Karpas-422 (cell line): ENCODE measurements at regions not wholly inside any gene's neighbourhood (a gene's known extent, or its start where the extent isn't known, plus 50 kb on each side); places are given as distances from the start of the nearest gene placed in this dataset.
"Not testable (repeated sequence)": the region's sequence is repeated elsewhere in the genome, so short reads cannot be mapped to it uniquely, and the experiment has no call there.

Experiments used
- DNase-seq: peaks from one replicate; pipeline ENCODE4 v3.0.0-alpha.2; 2015
- H2AFZ ChIP-seq: fragments of 200-600 bp; sonication (generic); 2 replicates; pipeline ENCODE4 v1.6.1; 2014; ENCODE audit warnings: antibody characterized with exemption, low read length, mixed read lengths
- H3K27ac ChIP-seq: fragments of 200-600 bp; sonication (generic); 2 replicates; pipeline ENCODE4 v1.5.1; 2014; ENCODE audit warnings: mild to moderate bottlenecking, low read length, moderate library complexity
- H3K27me3 ChIP-seq: fragments of 200-600 bp; sonication (generic); 2 replicates; pipeline ENCODE4 v1.6.1; 2014; ENCODE audit warnings: low read length, mixed read lengths
- H3K36me3 ChIP-seq: fragments of 200-600 bp; sonication (generic); 2 replicates; pipeline ENCODE4 v1.6.1; 2014; ENCODE audit warnings: low read length, mixed read lengths; ENCODE audit not compliant: insufficient read depth
- H3K4me1 ChIP-seq: fragments of 200-600 bp; sonication (generic); 2 replicates; pipeline ENCODE4 v1.6.1; 2014; ENCODE audit warnings: mild to moderate bottlenecking, low read length, mixed read lengths
- H3K4me2 ChIP-seq: fragments of 200-600 bp; sonication (generic); 2 replicates; pipeline ENCODE4 v1.6.1; 2014; ENCODE audit warnings: low read length, low read depth, mild to moderate bottlenecking; ENCODE audit not compliant: poor library complexity, severe bottlenecking
- H3K4me3 ChIP-seq: fragments of 200-600 bp; sonication (generic); 2 replicates; pipeline ENCODE4 v1.5.1; 2014; ENCODE audit warnings: mild to moderate bottlenecking, antibody characterized with exemption, low read length, mixed read lengths
- H3K79me2 ChIP-seq: fragments of 200-600 bp; sonication (generic); 2 replicates; pipeline ENCODE4 v1.6.1; 2014; ENCODE audit warnings: mild to moderate bottlenecking, low read length, mixed read lengths
- H3K9ac ChIP-seq: fragments of 200-600 bp; sonication (generic); 2 replicates; pipeline ENCODE4 v1.6.0; 2014; ENCODE audit warnings: low read length
- H3K9me2 ChIP-seq: fragments of 200-600 bp; sonication (generic), shearing (Covaris generic); replicated peaks from 2 replicates; pipeline ENCODE4 v1.6.0; 2014; ENCODE audit warnings: mild to moderate bottlenecking, low read length, moderate library complexity; ENCODE audit not compliant: insufficient read depth
- H3K9me3 ChIP-seq: fragments of 300-700, 200-600 bp; sonication (generic); 2 replicates; pipeline ENCODE4 v1.6.1; 2014; ENCODE audit warnings: low read length, mixed read lengths
- H4K20me1 ChIP-seq: fragments of 200-600 bp; sonication (generic); 2 replicates; pipeline ENCODE4 v1.6.1; 2014; ENCODE audit warnings: mild to moderate bottlenecking, antibody characterized with exemption, low read length, low read depth; ENCODE audit not compliant: insufficient read depth

- DNase-seq = no peak
- H3K4me3 ChIP-seq = no peak overlapping the region
- no peaks in the 10 kb centered on the region for H3K79me2 ChIP-seq
- no peak overlapping the region for H2AFZ ChIP-seq
- no peak overlapping the region for H3K4me2 ChIP-seq
- no peaks in the 10 kb centered on the region for H4K20me1 ChIP-seq
- no peaks in the 10 kb centered on the region for H3K9me3 ChIP-seq
- no peaks in the 10 kb centered on the region for H3K9me2 ChIP-seq
- H3K27me3 ChIP-seq = no peaks in the 10 kb centered on the region
- H3K4me1 ChIP-seq = no peaks in the 10 kb centered on the region
- no peak overlapping the region for H3K27ac ChIP-seq
- no peak overlapping the region for H3K9ac ChIP-seq
- no peaks in the 10 kb centered on the region for H3K36me3 ChIP-seq
These were observed 873.9 kb downstream of the GRID1 start for GRCh38 chr10:85492684-85493083.

GRCh38 chr10:85493703-85494102 is 872.9 kb downstream of the GRID1 start:
- Histone ChIP-seq H4K20me1 (no peaks in the 10 kb centered on the region), H3K36me3 (no peaks in the 10 kb centered on the region), H3K4me3 (no peak overlapping the region), H3K4me2 (no peak overlapping the region), H3K79me2 (no peaks in the 10 kb centered on the region), H3K4me1 (no peaks in the 10 kb centered on the region), H3K9ac (no peak overlapping the region), H3K27ac (no peak overlapping the region), H3K27me3 (no peaks in the 10 kb centered on the region), H3K9me2 (no peaks in the 10 kb centered on the region), H3K9me3 (no peaks in the 10 kb centered on the region), H2AFZ (no peak overlapping the region)
- no peak for DNase-seq

DNA sequence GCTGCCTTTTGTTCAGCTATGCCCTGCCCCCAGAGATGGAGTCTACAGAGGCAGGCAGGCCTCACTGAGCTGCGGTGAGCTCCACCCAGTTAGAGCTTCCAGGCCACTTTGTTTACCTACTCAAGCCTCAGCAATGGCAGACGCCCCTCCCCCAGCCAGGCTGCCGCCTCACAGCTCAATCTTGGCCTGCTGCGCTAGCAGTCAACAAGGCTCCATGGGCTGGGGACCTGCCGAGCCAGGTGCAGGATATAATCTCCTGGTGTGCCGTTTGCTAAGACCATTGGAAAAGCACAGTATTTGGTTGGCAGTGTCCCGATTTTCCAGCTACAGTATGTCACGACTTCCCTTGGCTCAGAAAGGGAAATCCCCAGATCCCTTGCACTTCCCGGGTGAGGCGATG is 862.0 kb downstream of the GRID1 start:
- not testable (repeated sequence) for H2AFZ ChIP-seq, H3K27ac ChIP-seq, H3K9me3 ChIP-seq, H3K4me1 ChIP-seq, H3K4me3 ChIP-seq, H3K9me2 ChIP-seq, H3K27me3 ChIP-seq, H4K20me1 ChIP-seq, H3K9ac ChIP-seq, DNase-seq, H3K79me2 ChIP-seq, H3K4me2 ChIP-seq, H3K36me3 ChIP-seq

DNA sequence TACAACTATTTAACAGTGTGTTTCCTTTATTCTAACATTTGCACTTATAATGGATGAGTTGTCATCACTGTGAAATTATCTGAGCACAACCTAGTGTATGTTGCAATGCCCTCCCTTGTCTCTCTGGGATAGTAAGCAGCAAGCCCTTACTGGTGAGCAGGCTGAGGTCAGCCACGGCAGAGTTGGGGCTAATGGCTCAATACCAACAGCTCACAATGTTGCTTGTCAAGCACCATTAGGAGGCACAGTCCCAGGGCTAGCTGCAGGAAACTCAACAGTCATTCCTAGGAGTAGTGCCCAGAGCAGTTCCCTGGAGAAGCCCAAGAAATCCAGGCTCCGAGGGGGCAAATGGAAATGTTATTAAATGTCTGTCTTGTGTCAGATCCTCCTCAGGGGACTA is 858.4 kb downstream of the GRID1 start:
- no peaks in the 10 kb centered on the region for H3K27me3 ChIP-seq
- H4K20me1 ChIP-seq = no peaks in the 10 kb centered on the region
- no peaks in the 10 kb centered on the region for H3K9me3 ChIP-seq
- H3K9ac ChIP-seq = no peak overlapping the region
- no peak overlapping the region for H3K27ac ChIP-seq
- no peaks in the 10 kb centered on the region for H3K36me3 ChIP-seq
- no peaks in the 10 kb centered on the region for H3K9me2 ChIP-seq
- H3K4me1 ChIP-seq = no peaks in the 10 kb centered on the region
- no peaks in the 10 kb centered on the region for H3K79me2 ChIP-seq
- no peak for DNase-seq
- no peak overlapping the region for H3K4me3 ChIP-seq
- no peak overlapping the region for H3K4me2 ChIP-seq
- H2AFZ ChIP-seq = no peak overlapping the region

DNA sequence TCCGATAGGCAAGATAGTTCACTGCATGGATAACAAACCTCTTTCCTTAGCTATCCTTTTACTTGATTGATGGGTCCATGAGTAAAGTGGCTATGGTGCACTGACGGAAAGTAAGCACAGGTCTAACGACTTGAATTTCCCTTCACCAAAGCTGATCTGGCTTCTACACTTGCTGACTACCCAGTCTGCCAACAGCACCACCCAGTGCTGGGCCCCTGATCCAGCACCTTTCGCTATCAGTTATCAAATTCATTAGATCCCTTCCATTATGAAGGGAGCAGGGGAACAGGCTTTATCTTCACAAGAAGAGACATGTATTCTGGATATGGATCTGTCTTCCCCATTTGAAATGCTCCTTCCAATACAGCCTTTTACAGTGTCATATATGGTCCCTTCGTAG is 855.9 kb downstream of the GRID1 start:
- H3K4me1 ChIP-seq = no peaks in the 10 kb centered on the region
- DNase-seq = no peak
- no peaks in the 10 kb centered on the region for H4K20me1 ChIP-seq
- H3K27ac ChIP-seq = no peak overlapping the region
- no peaks in the 10 kb centered on the region for H3K9me2 ChIP-seq
- no peak overlapping the region for H3K9ac ChIP-seq
- no peak overlapping the region for H3K4me3 ChIP-seq
- no peaks in the 10 kb centered on the region for H3K36me3 ChIP-seq
- no peaks in the 10 kb centered on the region for H3K27me3 ChIP-seq
- H3K79me2 ChIP-seq = no peaks in the 10 kb centered on the region
- no peak overlapping the region for H2AFZ ChIP-seq
- no peak overlapping the region for H3K4me2 ChIP-seq
- no peaks in the 10 kb centered on the region for H3K9me3 ChIP-seq

GRCh38 chr10:85513436-85513835 is 853.2 kb downstream of the GRID1 start:
- H4K20me1 ChIP-seq = no peaks in the 10 kb centered on the region
- H3K4me2 ChIP-seq = no peak overlapping the region
- DNase-seq = no peak
- H2AFZ ChIP-seq = no peak overlapping the region
- no peaks in the 10 kb centered on the region for H3K27me3 ChIP-seq
- H3K27ac ChIP-seq = no peak overlapping the region
- H3K79me2 ChIP-seq = no peaks in the 10 kb centered on the region
- H3K4me1 ChIP-seq = no peaks in the 10 kb centered on the region
- H3K9me2 ChIP-seq = no peaks in the 10 kb centered on the region
- H3K9ac ChIP-seq = no peak overlapping the region
- H3K36me3 ChIP-seq = no peaks in the 10 kb centered on the region
- no peak overlapping the region for H3K4me3 ChIP-seq
- no peaks in the 10 kb centered on the region for H3K9me3 ChIP-seq

- no peak for DNase-seq
- Histone ChIP-seq H3K4me1 (no peaks in the 10 kb centered on the region), H3K27ac (no peak overlapping the region), H2AFZ (no peak overlapping the region), H3K36me3 (no peaks in the 10 kb centered on the region), H3K9me3 (no peaks in the 10 kb centered on the region), H3K4me3 (no peak overlapping the region), H3K9ac (no peak overlapping the region), H3K4me2 (no peak overlapping the region), H3K79me2 (no peaks in the 10 kb centered on the region), H3K9me2 (no peaks in the 10 kb centered on the region), H4K20me1 (no peaks in the 10 kb centered on the region), H3K27me3 (no peaks in the 10 kb centered on the region)
These were observed 851.3 kb downstream of the GRID1 start for GRCh38 chr10:85515316-85515715.

GRCh38 chr10:85524001-85524666 is 842.5 kb downstream of the GRID1 start:
- no peaks in the 10 kb centered on the region for H3K9me2 ChIP-seq
- H2AFZ ChIP-seq = no peak overlapping the region
- no peaks in the 10 kb centered on the region for H3K79me2 ChIP-seq
- no peak overlapping the region for H3K9ac ChIP-seq
- H3K4me2 ChIP-seq = no peak overlapping the region
- no peaks in the 10 kb centered on the region for H3K9me3 ChIP-seq
- no peak overlapping the region for H3K27ac ChIP-seq
- H3K27me3 ChIP-seq = no peaks in the 10 kb centered on the region
- no peaks in the 10 kb centered on the region for H3K4me1 ChIP-seq
- DNase-seq = no peak
- no peak overlapping the region for H3K4me3 ChIP-seq
- H3K36me3 ChIP-seq = no peaks in the 10 kb centered on the region
- no peaks in the 10 kb centered on the region for H4K20me1 ChIP-seq
